ENCODE measurements at regions not wholly inside any gene's neighbourhood (a gene's known extent, or its start where the extent isn't known, plus 50 kb on each side); places are given as distances from the start of the nearest gene placed in this dataset.

DNA sequence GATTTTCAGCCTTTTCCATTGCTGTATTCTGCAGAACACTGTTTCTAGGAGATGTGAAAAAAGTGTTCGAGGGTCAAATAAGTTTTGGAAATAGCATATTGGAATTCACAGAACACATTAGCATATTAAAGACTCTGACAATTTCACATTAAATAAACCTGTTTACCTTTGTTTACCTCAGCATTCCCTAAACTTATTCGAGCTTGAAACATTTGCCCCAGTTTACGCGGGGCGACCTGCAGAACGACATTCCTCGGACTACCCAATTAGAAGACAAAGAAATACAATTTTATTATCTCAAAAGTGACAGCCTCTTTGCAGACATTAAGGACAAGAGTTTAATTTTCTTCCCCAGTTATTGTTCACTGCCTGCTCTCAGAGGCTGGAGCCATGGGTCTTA lies 110.3 kb upstream of the NFIB start:
- in situ Hi-C loops (cut with HindIII; ENCODE audit: low pct_ligation_motif_present, low sequenced_read_pairs): no loop called here
- no peaks in the 10 kb centered on the region for H3K36me3 ChIP-seq (replicated peaks)
- H3K27ac ChIP-seq: peak overlapping the region; percentile 87
- DNase-seq: no peak
- H3K4me3 ChIP-seq (ENCODE audit: low read depth, low read length): no peak overlapping the region
- H3K27me3 ChIP-seq (replicated peaks): no peaks in the 10 kb centered on the region
- TF ChIP-seq, protein P1, sequence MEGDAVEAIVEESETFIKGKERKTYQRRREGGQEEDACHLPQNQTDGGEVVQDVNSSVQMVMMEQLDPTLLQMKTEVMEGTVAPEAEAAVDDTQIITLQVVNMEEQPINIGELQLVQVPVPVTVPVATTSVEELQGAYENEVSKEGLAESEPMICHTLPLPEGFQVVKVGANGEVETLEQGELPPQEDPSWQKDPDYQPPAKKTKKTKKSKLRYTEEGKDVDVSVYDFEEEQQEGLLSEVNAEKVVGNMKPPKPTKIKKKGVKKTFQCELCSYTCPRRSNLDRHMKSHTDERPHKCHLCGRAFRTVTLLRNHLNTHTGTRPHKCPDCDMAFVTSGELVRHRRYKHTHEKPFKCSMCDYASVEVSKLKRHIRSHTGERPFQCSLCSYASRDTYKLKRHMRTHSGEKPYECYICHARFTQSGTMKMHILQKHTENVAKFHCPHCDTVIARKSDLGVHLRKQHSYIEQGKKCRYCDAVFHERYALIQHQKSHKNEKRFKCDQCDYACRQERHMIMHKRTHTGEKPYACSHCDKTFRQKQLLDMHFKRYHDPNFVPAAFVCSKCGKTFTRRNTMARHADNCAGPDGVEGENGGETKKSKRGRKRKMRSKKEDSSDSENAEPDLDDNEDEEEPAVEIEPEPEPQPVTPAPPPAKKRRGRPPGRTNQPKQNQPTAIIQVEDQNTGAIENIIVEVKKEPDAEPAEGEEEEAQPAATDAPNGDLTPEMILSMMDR (IDR thresholded peaks at IDR 0.05; ENCODE audit: low read depth, low read length, missing control alignments): no peak

- DNase-seq: peak; percentile 82
- in situ Hi-C loops (cut with HindIII; ENCODE audit: low pct_ligation_motif_present, low sequenced_read_pairs): no loop called here
- no peaks in the 10 kb centered on the region for H3K36me3 ChIP-seq (replicated peaks)
- peak overlapping the region; percentile 87 for H3K27ac ChIP-seq
- no peaks in the 10 kb centered on the region for H3K27me3 ChIP-seq (replicated peaks)
- no peak overlapping the region for H3K4me3 ChIP-seq (ENCODE audit: low read depth, low read length)
- TF ChIP-seq, protein P1 (IDR thresholded peaks at IDR 0.05; ENCODE audit: low read depth, low read length, missing control alignments): no peak
Observed at GRCh38 chr9:14423815-14424261, 109.9 kb upstream of the NFIB start.

DNA sequence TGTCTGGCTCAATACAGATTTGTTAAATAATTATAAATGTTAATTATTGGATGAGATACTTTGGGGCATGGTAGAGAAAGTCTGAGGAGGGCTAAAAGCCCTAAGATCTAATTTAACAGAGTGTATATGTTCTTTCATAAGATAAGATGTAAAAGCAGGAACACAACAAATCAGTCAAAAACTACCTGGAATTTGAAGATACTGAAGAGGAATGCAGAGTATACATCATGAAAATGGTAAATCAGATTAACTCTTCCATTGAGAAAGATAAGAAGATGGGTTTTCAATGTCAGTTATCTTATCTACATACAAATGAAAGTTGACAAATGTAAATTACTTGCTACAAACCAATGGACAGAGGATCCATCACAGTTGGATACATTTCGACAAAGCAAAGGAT lies 107.3 kb upstream of the NFIB start:
- Histone ChIP-seq H3K36me3 (replicated peaks) (no peaks in the 10 kb centered on the region), H3K4me3 (ENCODE audit: low read depth, low read length) (no peak overlapping the region), H3K27ac (no peak overlapping the region), H3K27me3 (replicated peaks) (peaks cover 2% of the 10 kb centered on the region)
- DNase-seq: no peak
- TF ChIP-seq, protein P1 (IDR thresholded peaks at IDR 0.05; ENCODE audit: low read depth, low read length, missing control alignments): no peak
- in situ Hi-C loops (cut with HindIII; ENCODE audit: low pct_ligation_motif_present, low sequenced_read_pairs): no loop called here

DNA sequence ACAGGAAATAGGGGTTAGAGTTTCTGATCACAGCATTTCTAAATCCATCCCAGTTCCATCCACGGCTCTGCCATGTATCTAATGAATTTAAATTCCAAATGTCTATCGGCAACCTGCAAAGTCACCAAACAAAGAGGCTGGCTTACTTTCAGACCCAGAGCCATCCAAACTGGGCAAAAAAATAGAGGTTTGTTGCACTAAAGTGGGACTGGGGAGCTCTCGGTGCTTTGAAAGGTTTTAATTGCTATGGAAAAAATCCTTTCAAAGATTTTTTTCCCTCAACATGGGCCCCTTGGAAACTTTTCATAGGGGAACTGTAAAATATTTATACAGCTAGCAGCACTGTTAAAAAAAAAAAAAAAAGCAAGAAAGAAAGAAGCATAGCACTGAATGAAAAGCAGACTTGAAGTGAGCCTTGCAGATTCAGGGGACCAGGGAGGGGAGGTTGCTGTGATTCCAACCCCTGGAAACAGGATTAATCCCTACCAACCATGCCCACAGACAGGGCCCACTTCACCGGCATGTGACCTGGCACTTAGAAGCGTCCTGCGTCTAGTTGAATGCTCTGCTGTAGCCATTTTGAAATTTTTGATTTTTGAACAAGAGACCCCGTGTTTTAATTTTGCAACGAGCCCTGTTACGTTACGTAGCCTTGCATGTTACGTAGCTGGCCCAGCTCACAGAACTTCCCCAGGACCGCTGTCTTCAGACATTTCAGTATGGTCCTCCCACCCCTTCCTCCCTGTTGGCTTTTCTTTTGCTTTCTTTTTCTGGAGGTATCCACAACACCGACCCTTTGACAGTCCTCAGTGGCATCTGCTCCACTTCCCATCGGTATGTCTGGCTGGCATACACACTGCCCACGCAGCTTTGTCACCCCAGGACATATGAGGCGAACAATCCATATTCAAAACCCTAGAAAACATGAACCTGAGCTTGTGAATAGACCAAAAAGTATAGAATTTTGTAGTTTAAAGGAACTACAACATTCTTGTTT lies 105.3 kb upstream of the NFIB start:
- Histone ChIP-seq H3K36me3 (replicated peaks) (no peaks in the 10 kb centered on the region), H3K27me3 (replicated peaks) (peaks cover 2% of the 10 kb centered on the region), H3K27ac (no peak overlapping the region), H3K4me3 (ENCODE audit: low read depth, low read length) (no peak overlapping the region)
- in situ Hi-C loops (cut with HindIII; ENCODE audit: low pct_ligation_motif_present, low sequenced_read_pairs): no loop called here
- DNase-seq: no peak
- TF ChIP-seq, protein P1 (IDR thresholded peaks at IDR 0.05; ENCODE audit: low read depth, low read length, missing control alignments): no peak

- no peak overlapping the region for H3K4me3 ChIP-seq (ENCODE audit: low read depth, low read length)
- TF ChIP-seq, protein P1 (IDR thresholded peaks at IDR 0.05; ENCODE audit: low read depth, low read length, missing control alignments): no peak
- no peak overlapping the region for H3K27ac ChIP-seq
- in situ Hi-C loops (cut with HindIII; ENCODE audit: low pct_ligation_motif_present, low sequenced_read_pairs): no loop called here
- H3K36me3 ChIP-seq (replicated peaks): no peaks in the 10 kb centered on the region
- peaks cover 2% of the 10 kb centered on the region for H3K27me3 ChIP-seq (replicated peaks)
- no peak for DNase-seq
Observed at GRCh38 chr9:14418301-14418940, 104.5 kb upstream of the NFIB start.

Measured in brain microvascular endothelial cell (primary cell).